K562 (cell line): ENCODE measurements at regions not wholly inside any gene's neighbourhood (a gene's known extent, or its start where the extent isn't known, plus 50 kb on each side); places are given as distances from the start of the nearest gene placed in this dataset.

Experiments
- BACH1 ChIP-seq: fragments of 200-800 bp; sonication (Bioruptor generic); IDR thresholded peaks from 2 replicates; pipeline ENCODE4 v1.6.1; 2016; ENCODE audit warnings: missing genetic modification characterization, missing compliant biosample characterization
- CHD2 ChIP-seq: IDR thresholded peaks from 2 replicates; pipeline ENCODE4 v1.6.1; 2011; ENCODE audit warnings: low read depth, low read length
- CTCF ChIP-seq, 3 experiments: IDR thresholded peaks in 2 of 3; conservative IDR thresholded peaks in 1 of 3; 2 replicates each; pipeline ENCODE4 v1.5.1; 2011 to 2012; ENCODE audit warnings: low read length in 3 of 3, mild to moderate bottlenecking in 3 of 3, control low read depth in 2 of 3, improper control_type of control experiment in 1 of 3, inconsistent platforms in 1 of 3, low read depth in 1 of 3, mixed read lengths in 1 of 3, moderate library complexity in 1 of 3; ENCODE audit not compliant: insufficient read depth in 2 of 3
- EZH2 ChIP-seq: IDR thresholded peaks from 2 replicates; pipeline ENCODE4 v1.6.1; 2012; ENCODE audit warnings: low read depth, mild to moderate bottlenecking, inconsistent platforms, low read length, borderline replicate concordance
- FOXP4 ChIP-seq: sonication (generic); formaldehyde crosslinking; IDR thresholded peaks from 2 replicates; pipeline ENCODE4 v1.8.0; 2022; ENCODE audit warnings: mild to moderate bottlenecking, missing genetic modification reagents, borderline replicate concordance
- GTF2F1 ChIP-seq: IDR thresholded peaks from 2 replicates; pipeline ENCODE4 v1.6.1; 2011; ENCODE audit warnings: low read depth, low read length, improper control_type of control experiment
- KAT8 ChIP-seq: fragments of 450-650 bp; IDR thresholded peaks from 2 replicates; pipeline ENCODE4 v1.6.1; 2016; ENCODE audit warnings: low read depth, mild to moderate bottlenecking
- KDM1A ChIP-seq, 2 experiments: fragments of 450-650 bp; IDR thresholded peaks; 2 replicates each; pipeline ENCODE4 v1.6.1; 2016; ENCODE audit warnings: mild to moderate bottlenecking in 2 of 2
- MXI1 ChIP-seq: IDR thresholded peaks from 2 replicates; pipeline ENCODE4 v1.6.1; 2011; ENCODE audit warnings: low read depth, mild to moderate bottlenecking, improper control_type of control experiment, low read length
- RAD21 ChIP-seq, 2 experiments: fragments of 250-450 bp in 1 of 2; fragments of 450-650 bp in 1 of 2; sonication (Bioruptor Pico) in 1 of 2; formaldehyde crosslinking in 1 of 2; IDR thresholded peaks in 1 of 2; conservative IDR thresholded peaks in 1 of 2; 2 replicates each; pipeline versions ENCODE4 v1.4.0 to v1.8.0; 2020 to 2022; ENCODE audit warnings: mild to moderate bottlenecking in 2 of 2, moderate library complexity in 1 of 2
- SMARCA4 ChIP-seq: fragments of 450-650 bp; IDR thresholded peaks from 2 replicates; pipeline ENCODE4 v1.6.1; 2016
- WHSC1 ChIP-seq: IDR thresholded peaks from one replicate; pipeline ENCODE4 v1.6.1; 2012; ENCODE audit warnings: low read length, control low read depth, inconsistent platforms
- XRCC4 ChIP-seq: IDR thresholded peaks from one replicate; pipeline ENCODE4 v1.6.1; 2011; ENCODE audit not compliant: insufficient read depth, insufficient read length; ENCODE audit errors: extremely low read depth

DNA sequence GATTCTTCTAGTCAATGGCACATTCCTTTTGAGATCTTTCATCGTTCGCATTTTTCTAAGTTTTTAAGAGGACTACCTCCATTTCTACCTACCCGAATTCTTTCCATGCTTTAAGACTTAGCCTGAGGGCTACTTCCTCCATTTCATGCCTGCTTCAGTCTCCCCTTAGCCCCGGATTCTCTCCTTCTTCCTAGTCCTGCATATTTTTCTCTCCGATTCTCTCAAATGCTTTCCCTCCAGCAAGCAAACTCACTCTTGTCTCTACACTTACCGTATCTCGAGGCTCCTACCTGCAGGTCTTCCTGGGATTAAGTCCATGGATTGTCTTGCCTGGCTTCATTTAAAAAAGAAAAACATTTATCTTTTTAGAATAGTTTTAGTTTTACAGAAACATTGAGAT lies 354.4 kb downstream of the MYCN start:
- no peak for TF ChIP-seq KDM1A (IDR thresholded peaks at IDR 0.05)
- no peak for TF ChIP-seq CTCF (IDR thresholded peaks at IDR 0.05 in 2 of 3, conservative IDR thresholded peaks at IDR 0.05 in 1 of 3; ENCODE audit: insufficient read depth in 2 of 3, low read depth in 1 of 3, low read length in 3 of 3)
- no peak for TF ChIP-seq MXI1
- TF ChIP-seq RAD21 (CRISPR knock-in tag; conservative IDR thresholded peaks at IDR 0.05 in 1 of 2, IDR thresholded peaks at IDR 0.05 in 1 of 2), result no peak
- no peak for TF ChIP-seq GTF2F1
- TF ChIP-seq WHSC1, result no peak
- no peak for TF ChIP-seq SMARCA4
- no peak for TF ChIP-seq EZH2
- no peak for TF ChIP-seq XRCC4
- TF ChIP-seq CHD2, result no peak
- TF ChIP-seq BACH1 (tag), result no peak
- TF ChIP-seq KAT8, result no peak
- TF ChIP-seq FOXP4, result no peak
